ENCODE measurements at regions not wholly inside any gene's neighbourhood (a gene's known extent, or its start where the extent isn't known, plus 50 kb on each side); places are given as distances from the start of the nearest gene placed in this dataset.

DNA sequence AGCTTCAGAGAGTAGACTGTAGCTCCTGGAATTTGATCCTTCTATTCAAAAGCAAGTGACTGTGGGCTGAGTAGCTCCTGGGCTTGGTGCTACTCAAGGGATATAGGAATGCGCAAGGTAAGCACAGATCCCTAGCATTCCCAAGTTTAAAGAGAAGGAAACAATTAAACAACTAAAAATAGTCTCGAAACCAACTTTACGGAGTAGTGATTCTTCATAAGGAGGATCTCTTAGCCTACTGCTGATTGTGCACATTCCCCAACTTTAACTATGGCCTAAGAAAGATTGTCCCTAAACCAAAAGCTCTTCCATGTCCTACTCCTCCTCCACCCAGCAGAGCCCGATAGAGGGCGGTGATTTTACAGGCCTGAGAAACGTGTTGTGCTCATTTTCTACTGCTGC, 226.5 kb upstream of the CAMK1G start:
- DNase-seq: no peak

DNA sequence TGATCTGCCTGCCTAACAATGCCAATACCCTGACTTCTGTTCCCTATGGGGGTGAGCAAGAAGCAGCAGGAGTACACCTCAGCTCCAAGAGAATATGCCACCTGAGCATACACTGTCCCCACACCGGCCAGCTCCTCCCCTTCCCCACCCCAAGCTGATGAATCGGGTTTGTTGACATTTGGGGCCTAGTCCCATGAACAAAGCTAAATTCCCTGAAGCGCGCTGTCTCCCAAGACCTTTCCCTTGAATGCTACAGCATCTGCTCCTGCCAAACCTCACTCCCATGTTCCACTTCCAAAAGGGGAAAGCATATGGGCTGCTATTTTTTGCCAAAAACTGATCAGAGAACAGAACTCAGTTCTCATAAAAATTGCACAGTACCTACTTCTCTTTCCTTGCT, 220.4 kb upstream of the CAMK1G start:
- peak in 2 of 51 donors; percentile 8 to 11 for DNase-seq

DNA sequence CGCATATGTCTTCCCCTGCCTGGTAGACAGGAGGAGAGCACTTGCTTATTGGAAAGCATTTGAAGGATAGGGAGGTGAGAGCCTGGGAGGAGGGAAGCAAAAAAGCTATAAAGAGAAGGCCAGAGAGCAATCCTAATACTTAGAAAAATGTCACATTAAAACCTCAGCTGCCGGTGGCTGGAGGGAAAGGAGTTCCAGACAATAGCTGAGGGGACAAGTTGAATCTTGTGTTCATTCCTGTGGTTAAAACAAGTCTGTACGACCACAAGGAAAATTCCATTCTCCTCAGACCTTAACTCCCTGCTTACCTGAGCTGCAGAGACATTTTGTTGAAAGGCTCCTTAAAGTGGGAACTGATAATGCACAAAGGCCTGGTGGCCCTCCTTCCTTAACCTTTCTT, 218.8 kb upstream of the CAMK1G start:
- DNase-seq: no peak

DNA sequence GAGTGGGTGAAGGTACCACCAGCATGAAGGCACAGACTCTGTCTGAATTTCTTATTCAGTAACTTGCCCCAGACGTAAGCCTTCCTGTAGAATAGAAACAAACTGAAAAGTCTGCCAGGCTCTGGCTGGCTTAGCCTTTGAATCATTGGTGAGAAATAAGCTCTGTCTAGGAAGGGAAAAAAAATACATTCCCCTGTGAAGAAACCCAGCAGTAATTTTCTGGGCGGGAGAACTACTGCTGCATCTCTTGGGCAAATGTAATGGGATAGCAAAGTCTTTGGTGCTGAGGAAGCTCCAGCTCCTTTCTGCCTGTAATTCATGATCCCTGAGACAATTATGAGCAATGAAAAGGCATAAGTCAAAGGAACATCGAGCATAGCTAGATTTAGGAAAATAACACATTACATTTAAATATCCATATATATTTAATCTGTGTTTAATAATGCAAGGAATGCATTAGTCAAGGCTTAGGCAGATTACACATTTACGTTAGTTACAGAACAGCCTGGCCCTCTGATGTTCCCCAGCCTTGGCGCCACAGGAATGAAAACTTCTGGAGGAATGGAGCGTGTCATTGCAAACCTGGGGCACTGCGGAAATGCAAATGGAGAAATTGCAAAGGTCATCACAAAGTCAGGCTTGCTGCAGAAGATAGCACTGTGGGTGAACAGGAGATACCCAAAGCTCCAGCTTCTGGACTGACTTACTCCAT, 216.3 kb upstream of the CAMK1G start:
- DNase-seq: peak in 1 of 51 donors; percentile 10

DNA sequence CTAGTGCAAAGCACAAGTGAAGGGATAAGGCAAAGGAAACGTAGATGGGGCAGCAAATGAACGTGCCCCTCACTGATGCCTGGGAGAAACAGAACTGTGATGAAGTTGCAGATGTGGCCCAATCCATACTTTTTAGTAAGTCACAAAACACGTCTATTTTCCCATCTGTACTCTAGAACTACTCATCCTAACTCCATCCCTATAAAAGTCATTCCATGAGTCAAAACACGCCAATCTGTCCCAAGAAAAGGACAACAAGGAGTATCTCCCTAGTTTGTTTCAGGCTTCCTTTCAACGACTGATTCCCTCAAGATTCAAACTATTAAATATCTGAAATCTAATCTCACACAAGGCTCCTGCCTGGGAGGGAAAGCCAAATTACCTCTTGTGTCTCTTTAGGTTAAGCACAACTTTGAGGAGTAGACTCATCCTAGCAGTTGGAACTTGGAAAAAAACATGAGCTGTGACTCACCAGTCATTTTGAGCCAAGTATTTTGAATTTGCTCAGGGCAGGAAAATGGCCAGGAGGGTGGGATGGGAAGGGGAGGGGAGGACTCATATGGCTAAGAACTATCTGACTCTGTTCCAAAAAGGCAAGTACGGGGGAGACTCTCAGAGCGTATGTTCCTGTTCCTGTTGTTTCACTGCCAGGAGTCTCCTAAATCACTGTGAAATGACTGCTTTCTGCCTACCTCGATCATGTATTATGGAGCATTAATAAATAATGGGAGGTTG, 214.5 kb upstream of the CAMK1G start:
- DNase-seq: peak in 1 of 51 donors; percentile 42

DNA sequence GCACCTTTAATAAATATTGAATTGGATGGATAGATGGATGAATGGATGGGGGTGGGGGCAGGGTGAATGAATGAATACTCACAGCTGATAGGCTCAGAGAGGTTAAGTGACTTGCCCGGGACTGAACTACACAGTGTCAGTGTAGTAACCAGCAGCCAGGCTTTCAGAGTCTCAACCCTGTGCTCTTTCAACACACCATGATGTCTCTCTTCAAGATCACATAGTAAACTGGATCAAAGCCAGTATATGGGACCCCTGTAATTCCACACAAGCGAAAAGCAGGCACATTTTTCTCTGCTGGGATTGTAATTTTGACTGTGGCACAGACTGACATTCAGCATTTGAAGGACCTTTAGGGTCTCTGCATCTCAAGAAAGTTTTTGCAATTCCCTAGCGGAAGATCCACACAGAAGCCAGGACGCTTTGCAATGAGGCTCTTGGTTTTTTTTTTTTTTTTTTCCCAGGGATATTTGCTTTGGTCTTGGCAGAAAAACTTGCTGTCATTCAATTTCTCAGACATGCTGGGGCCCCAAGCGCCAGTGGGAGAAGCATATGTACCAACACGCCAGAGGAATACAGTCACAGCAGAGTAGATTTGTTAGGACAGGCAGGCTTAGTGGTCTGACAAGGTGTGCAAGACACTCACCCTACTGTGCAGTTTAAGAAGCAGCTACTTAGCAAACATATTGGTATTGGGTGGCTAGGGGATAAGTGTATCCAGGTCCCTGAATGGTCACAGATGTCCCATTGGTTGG, 213.1 kb upstream of the CAMK1G start:
- no peak for DNase-seq

DNA sequence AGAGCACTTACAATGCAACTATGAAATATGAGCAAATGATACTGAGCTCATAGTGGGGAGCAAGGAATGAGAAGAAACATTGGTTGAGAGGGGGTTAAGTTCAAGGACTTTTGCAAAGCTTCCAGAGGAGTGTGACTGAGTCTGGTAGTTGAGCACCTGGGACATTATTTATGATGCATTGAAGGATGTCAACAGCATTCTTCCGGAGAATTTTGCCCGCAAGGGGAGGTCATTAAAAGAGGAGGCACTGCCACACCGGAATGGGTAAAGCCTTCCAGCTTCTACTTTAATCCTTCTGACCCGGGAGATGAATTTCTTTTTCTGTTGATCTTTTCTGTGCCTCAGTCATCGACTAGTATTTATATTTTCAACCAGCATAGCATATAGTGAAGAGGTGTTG, 208.4 kb upstream of the CAMK1G start:
- DNase-seq: no peak

DNA sequence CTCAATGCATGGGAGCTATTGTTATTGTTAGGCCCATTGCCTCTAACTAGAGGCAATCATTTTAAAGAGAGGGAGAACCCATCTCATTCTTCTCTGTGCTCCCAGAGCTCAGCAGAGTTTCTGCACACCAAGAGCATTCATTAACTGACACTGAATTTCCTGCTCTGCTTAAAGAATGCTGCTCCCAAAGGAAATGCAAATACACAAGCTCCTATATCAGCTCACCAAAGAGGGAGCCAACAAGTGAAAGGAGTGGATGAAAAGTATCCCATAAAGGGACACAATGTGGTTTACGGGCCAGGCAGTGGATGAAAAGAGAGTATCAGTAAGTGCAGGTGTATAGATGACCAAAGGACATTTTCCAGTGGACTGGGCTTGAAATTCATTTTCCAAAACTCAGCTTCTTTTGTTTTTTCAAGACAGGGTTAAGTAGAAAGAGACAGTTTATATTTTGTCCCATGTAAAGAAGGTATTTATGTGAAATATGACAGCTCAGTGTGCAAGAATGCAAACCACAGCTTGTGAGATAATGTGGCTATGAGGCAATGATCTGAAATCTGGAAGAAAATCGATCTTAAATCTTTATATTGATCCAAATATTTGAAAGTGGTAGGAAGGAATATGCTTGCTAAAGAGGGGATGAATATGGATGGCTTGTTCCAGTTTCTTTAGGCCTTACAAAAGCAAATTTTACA, 207.7 kb upstream of the CAMK1G start:
- no peak for DNase-seq

DNA sequence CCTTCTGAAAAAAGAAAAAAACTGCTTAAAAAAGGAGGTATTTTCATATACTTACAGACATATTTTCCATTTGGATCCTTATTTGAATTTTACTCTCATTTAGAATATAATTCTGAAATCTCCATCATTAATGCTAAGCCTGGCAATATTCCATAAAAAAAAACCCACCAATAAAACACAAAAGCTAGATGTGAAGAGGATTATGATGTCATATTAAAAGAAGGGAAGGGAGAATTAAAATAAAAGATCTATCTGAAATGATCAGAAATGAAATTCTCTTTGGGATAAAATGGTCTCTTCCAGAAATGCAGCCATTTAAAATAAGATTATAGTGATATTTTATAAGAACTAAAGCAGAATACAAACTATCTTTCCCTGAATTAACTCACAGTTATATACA, 206.7 kb upstream of the CAMK1G start:
- DNase-seq: no peak

DNA sequence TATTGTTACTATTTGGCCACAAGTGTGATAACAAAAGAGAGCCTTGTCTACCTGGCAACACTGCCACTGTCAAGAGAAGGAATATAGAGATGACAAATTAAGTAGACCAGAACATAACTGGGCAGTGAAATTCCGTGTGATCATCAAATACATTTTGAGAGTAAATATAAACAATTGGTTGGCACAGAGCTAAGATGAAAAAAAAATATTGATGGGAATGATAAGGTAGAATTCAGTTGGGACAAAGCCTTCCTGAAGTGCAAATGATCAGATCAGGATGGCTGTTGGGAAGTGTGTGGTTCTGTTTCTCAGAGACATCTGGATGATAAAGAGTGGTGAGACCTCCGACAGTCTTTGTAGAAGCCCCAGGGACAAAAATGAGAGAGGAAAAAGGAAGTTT, 205.5 kb upstream of the CAMK1G start:
- no peak for DNase-seq

DNA sequence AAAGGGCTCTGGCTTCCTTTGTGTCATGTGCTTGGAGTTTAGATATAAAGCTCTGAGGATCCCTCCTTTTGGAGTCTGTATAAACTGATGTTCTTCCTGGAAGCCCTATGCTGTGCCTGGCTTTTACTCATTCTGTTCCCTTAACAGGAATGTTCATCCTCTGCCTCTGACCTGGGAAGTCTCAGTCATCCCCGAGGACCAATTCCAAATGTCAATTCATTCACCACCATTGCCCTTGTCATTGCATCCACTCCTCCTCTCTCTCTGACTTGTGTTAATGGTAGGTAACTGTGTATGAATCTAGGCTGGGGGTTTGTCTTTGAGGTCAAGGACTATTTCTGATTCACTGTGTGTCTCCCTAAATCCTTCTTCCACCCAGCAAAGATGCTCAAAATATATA, 204.2 kb upstream of the CAMK1G start:
- DNase-seq: no peak

DNA sequence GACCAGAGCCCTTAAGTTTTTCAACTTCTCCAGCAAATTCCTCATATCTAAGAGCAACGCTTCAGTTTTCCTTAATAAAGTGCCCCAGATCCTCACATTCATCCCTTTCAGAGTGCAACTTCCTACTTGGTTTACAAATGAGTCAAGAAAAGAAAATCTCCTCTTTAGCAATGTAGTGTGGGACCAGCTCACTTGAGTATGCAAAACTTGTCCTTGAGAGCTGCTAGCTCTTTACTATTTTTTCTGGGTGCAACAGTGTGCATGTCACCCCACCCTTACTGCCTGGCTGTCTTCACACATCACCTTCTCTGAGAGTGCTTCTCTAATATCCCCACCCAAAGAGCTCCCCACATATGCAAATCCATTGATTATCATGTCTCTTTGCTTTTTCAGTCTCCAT, 203.1 kb upstream of the CAMK1G start:
- DNase-seq: no peak

DNA sequence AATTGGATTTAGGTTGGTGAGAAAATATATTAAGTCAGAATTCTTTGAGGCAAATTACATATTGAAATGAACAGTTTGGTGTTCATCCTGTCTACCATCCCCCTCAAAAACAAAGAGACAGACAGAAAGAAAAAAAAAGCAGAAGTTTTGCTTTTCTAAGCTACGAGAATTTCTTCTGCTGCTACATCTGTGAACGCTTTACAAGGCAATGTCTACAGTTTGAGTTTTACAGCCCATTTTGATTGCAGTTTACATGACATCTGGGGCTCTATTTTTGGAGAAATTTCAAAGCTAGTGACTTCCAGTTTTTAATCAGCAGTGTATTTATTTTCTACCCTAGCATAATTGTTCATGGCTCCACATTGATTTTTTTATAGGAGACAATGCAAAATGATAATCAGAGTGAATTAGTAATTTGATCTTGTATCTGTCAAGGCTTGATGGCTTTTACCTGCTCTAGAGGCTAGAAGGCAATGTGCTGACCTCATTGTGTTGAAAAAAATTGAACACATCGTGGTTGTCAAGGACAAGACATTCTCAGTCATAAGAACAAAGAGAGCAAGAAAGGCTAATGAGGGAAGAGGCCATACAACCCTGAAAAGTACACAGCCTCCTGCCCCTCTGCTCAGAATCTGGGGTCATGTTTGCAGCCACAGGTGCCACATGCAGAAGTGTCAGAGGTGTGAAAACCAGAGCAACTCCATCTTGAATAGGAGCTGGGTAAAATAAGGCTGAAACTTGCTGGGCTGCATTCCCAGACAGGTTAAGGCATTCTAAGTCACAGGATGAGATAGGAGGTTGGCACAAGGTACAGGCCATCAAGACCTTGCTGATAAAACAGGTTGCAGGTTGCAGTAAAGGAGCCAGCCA, 201.0 kb upstream of the CAMK1G start:
- no peak for DNase-seq

DNA sequence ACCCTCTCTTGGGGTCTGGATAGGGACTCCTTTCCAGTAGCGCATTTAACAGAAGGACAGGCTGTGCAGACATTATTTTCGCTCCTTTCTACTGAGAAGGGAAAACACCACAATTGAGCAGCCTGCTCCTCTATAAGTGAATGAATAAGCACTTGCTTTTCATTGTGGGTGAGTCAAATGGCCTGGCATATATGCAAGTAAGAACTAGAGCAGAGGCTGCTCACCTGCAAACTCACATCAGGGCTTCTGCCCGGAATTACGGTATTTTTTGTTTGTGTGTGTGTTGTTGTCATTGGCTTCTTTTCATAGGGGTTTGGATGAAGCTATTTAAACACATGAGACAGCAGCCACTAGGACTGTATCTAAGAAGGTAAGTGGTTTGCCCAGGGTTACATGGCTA, 200.1 kb upstream of the CAMK1G start:
- no peak for DNase-seq

DNA sequence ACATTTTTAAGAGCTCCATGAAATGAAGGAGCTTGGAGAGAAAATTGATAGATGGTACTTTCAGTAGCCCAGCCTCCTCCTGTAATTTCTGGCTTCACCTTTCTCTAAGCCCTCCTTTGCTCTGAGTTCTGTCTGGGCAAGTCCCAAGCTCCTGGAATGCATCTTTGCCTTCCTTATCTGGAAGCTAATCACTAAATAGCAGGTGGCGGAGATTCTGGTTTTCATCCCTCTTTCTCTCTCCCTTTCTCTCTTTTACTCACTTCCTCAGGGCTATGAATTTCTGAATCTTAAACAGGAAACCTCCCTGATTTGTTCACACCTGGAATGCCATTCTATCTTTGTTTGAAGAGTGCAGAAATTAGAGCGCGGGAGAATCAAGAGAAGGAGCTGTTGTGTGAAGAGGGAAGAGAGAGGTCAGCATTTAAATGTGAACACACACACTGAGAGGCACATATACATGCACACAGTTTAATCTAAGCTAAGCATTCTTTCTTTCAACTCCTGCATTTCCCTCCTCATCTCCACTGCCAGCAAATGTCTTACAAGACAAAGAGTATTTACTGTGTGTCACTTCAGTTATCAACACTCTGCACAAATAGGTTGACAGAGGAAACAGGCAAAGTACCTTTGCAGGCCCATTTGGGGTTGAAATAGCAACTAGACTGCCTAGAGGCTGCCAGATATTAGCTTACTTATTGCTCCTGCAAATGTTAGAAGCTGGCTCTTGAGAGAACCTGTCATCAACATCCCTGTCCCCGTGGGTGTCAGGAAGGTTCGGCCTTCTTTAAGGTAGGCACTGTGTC, 199.4 kb upstream of the CAMK1G start:
- no peak for DNase-seq

DNA sequence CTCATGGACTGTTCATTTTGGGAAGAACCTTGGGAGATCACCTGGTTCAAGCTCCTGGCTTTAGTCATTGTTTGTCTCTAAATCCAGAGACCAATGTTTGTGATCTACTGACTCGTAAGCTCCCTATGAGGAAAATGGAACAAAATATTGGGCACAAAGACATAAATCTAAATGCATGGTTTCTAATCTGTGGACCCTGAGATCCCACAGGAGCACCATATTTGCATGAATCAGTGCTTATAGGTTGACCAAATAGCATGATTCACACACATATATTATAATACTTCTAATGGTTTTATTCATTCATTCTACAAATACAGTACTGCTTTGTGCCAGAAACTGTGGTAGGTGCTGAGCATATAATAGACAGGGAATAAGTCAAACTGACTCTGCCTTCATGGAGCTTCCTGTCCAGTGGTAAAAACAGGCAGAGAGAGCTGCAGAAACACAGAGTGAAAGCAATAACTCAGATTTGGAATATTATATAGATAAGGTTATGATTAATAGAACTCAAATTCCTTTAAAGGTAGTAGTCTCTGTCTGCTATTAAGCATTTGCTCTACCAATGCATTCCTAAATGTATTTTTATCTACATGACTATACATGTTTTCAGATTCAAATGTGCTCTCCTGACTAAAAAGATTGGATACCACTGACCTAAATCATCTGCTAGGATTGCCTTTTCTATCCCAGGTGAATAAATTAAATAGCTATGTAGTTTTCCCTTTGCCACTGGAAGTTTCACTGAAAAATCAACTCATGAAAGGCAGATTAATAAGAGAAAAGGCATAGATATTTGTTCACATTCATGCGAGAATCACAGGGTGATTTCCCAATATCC, 198.6 kb upstream of the CAMK1G start:
- no peak for DNase-seq

DNA sequence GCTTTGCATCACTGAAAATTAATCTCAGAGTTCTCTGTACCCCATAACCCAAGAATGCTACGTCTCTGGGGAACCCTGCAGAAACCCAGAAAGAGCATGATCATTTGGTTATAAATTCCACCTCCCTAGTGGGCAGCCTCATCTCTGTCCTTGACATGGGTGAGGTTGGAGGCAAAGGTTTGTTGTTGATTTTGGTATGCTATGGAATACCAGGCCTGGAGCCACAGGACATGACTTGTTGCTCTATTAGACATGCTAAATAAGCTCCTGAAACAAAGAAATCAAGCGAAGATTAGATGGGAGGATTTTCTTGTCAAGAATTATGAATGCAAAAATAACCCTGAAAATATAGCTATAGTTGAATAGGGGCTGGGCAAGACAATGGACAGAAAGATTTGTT, 197.4 kb upstream of the CAMK1G start:
- no peak for DNase-seq

DNA sequence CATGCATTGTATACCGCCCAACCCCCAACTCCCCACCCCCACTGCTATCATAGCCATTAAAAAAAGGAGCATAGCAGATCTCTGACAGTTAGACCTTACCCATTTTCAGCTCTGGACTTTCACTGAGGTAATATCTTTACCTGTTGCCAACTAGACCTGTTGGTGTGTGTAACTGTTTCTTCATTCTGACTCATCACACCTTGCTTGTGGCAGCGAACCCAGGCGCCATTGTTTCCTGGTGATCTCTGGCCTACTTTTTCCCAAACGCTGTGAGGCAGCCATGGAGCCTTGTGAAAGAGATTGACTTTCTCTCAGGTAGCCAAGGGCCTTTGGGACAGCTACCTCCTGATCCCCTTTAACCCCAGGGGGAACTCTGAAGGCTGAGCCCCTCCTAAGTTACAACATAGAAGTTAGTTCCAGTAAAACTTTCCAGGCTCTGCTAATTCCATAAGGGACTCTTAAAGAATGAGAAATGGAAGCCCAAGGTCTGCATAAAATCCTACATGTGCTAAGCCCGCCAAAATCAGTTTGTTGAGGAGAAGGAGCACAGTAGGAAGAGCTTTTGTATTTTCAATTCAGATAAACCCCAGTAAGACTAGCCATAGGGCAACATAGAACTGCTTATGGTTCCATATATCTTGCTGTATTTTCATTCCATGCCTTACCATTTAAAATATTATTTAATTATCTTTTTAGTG, 196.1 kb upstream of the CAMK1G start:
- no peak for DNase-seq

DNA sequence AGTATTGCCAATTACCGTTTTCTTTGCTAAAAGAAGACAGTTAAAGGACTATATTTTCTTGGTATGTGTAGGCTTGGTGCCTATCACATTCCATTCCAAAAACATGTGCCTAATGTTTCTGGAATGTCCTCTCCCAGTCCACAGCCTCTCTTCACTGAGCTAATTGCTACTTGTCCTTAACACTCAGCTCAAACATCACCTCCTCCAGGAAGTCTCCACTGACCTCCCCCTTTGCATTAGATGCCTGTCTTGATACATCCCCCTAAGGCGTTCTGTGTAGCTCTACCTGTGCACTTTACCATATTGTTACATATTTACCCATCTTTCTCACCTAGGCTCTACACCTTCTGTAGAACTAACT, 195.6 kb upstream of the CAMK1G start:
- DNase-seq: no peak

All from hypothalamus (tissue), 51 donors.